NCI-H1048 (cell line): ENCODE measurements at regions not wholly inside any gene's neighbourhood (a gene's known extent, or its start where the extent isn't known, plus 50 kb on each side); places are given as distances from the start of the nearest gene placed in this dataset.

Source experiments
- DNase-seq: peaks from one replicate; lab custom pipeline; 2025; lab: John Stamatoyannopoulos, UW

DNA sequence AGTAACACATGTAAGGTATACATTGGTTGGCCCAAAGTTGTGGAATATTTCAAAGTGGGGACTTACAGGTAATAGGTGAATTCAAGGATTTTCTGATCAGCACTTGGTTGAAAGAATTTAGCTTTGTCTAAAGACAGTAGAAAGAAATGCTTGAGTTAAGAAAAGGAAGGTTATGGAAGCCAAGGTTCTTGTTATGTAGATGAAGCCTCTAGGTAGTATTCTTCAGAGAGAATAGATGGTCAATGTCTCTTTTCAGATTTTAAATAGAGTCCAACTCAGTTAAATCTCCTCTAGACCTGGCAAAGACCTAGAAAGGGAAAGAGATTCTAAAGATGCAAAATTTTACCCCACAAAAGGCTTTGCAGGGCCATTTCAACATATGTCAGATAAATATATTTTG, 157.4 kb downstream of the ANKRD30B start:
- no peak for DNase-seq

DNA sequence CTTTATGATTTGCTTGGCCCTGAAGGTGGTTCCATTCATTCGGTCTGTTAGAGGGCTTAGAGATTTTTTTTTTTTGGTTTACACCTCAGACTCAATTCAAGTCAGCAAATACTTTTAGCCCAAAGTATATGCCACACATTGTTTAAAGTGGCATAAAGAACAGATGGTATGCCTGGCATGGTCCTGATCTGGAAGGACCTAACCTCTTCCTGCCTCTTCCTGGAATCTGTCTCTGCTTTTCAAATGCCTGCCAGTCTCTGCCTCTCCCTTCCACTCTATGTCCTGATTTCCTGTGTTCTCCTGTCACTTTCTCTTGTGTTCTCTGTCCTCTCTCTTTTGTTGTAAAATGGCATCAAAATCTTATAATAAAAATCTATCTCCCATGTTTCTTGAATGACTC, 158.0 kb downstream of the ANKRD30B start:
- DNase-seq: no peak

DNA sequence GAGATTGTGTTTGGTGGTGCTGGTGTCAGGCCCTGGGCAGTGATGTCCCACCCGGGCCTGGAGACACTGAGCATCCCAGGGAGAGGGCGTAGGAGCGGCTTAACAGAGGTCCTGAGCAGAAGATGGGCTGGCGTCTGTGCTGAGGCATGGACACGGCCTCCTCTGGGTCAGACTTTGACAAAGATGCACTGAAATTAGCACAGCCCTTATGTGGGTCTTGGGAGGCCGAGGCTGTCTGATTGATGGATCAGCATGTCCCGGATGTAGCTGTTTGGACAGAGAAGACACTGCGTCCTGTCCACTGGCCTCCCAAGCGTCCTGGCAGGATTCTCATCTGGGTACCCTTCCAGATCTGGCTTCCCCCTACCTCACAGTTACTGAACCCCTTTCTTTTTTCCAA, 159.4 kb downstream of the ANKRD30B start:
- no peak for DNase-seq

DNA sequence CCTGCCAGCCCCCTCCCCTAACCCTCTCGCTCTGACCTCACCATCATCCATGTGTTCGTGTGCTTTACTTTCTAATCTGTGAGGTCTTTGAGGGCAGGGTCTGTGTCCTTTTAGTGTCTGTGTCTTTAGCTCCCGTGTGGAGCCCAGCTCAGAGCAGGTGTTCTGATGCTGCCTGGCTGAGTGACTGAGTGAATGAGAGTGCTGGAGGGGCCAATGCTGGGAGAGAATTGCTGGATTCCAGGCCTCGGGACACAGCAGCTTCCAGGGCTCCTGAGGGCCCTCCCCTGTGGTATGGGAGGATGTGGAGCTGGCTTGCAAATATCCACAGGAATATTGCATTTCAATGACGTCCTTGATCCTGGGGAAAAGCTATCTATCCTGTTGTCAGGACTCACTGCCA, 160.6 kb downstream of the ANKRD30B start:
- DNase-seq: no peak

DNA sequence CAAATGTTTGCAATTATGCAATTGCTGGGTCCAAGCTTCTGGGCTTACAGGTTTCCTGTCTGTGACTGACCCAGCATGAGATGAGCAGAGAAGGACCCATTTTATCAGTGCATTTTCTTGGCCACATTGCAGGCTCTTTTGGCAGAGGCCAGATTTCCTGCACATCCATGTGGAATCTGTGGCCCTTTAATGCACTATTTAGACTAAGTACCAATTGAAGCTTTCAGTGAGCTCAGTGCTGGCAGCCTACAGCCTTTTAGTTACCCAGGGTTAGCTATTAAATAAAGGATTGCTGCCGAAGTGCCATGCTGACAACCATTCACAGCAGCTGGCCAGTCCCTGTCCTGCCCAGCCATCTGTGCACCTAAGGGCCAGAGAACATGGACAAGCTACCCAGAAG, 165.0 kb downstream of the ANKRD30B start:
- DNase-seq: no peak

DNA sequence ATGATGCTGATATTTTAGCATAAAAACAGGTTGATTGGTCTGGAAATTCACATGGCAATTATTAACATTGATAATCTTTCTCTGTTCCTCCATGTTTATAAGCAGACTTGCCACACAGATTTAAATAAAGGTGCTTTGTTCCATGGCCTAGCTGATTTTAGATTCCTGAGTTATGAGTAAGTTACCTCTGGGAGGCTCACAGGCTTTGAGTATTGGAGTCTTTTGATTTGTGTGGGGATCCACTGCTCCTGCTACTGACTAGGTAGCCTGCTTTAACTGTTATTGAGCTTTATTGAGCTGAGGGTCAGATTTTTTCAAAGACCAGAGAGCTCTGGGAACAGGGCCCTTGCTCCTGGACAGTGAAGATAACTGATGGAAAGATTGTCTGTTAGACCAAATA, 166.1 kb downstream of the ANKRD30B start:
- DNase-seq: no peak

- DNase-seq: no peak
These were observed 166.8 kb downstream of the ANKRD30B start for GRCh38 chr18:14914771-14915170.

DNA sequence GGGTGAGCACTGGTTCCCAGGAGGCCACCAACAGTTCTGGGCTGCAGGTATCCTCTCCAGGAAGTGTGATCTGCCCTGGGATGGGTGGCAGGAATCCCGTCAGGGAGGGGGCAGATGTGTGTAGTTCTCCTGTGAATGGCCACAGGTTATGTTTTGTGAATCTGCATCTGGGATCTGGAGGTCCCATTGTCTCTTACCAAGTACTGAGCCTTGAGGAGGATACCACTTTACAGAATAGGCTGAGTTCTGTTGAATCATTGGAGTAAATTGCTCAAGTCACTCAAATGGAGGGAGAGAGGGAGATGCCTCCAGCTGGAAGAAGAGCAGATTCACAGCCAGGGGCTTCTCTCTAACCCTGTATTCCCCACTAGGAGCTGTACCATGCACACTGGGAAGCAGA, 168.2 kb downstream of the ANKRD30B start:
- no peak for DNase-seq

- no peak for DNase-seq
These were observed 168.9 kb downstream of the ANKRD30B start for GRCh38 chr18:14916851-14917250.

DNA sequence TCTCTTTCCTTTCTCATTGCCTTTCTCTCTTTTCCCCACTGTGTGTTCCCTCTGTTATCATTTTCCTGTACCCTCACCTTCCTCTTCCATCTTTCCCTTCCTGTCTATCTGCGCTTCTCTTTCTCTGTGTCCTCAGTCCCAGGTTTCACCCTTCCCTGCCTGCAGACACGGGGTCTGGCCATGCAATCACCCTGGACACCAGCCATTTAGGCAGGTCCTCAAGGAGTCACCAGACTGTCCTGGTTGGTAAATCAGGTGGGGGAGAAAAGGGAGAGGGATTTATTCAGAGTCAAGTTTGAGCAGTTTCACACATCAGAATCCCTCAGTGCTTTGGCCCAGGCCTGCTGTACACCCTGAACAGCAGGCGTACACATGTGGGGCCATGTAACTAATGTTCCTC, 169.3 kb downstream of the ANKRD30B start:
- no peak for DNase-seq

DNA sequence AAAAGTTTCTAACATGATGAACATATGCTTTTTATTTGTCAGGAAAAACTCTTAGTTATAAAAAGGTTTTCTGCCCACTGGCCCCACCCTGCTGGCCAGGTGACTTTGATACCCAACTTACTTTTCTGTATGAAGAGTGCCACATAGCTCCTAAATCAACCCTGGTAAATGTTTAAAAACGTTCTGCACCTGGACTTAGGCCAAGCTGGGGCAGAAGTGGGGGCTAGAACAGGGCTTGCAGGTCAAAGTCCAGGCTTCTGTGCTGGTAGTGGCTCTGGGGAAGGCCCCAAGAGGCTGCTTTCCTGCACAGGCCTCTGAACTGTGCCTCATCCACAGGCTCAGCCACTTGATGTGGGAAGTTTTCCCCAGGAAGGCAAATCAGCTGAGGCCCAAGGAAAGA, 171.7 kb downstream of the ANKRD30B start:
- DNase-seq: no peak

DNA sequence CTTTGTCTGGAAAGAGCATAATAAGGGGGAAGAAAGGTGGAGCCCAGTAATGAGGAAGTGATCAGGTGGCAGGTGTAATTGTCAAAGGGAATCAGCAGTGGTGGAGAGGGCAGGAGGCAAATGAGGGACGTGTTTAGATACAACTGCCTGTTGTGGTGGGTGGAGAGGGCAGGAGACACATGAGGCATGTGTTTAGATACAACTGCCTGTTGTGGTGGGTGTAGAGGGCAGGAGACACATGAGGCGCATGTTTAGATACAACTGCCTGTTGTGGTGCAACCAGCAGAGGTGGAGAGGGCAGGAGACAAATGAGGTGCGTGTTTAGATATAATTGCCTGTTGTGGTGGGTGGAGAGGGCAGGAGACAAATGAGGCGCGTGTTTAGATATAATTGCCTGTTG, 173.1 kb downstream of the ANKRD30B start:
- no peak for DNase-seq

GRCh38 chr18:14921547-14921946, 173.6 kb downstream of the ANKRD30B start:
- DNase-seq: no peak

DNA sequence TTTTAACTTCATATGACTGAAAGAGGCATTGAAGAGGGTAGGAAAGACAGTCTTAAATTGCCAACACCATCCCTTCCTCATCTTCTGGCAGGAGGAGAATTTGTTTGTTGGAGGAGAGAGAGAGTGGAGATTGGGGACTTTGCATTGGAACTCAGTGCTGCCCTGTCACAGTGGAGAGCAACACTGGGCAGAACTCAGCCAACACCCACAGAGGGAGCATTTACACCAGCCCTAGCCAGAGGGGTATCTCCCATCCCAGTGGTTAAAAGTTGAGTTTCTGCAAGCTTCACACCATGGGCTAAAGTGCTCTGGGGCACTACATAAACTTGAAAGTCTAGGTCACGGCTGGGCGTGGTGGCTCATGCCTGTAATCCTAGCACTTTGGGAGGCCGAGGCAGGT, 174.1 kb downstream of the ANKRD30B start:
- no peak for DNase-seq

DNA sequence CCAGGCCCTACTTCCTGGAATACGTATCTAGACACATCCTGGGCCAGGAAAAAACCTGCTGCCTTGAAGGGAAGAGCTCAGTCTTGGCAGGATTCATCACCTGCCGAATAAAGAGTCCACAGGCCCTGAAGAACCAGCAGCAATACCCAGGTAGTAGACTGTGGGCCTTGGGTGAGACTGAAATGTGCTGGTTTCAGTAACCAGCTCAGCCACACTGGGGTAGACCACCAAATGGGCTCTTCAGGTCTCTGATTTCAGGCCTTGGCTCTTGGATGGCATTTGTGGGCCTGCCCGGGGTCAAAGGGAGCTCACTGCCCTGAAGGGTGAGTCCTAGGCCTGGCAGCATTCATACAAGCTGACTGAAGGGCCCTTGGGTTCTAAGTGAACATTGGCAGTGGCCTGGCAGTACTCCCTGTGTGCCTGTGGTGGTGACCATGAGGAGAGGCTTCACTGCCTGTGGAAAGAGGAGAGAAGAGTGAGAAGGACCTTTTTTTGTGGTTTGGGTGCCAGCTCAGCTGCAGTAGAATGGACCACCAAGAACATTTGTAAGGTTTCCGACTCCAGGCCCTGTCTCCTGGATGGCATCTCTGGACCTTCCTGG, 175.1 kb downstream of the ANKRD30B start:
- DNase-seq: no peak

DNA sequence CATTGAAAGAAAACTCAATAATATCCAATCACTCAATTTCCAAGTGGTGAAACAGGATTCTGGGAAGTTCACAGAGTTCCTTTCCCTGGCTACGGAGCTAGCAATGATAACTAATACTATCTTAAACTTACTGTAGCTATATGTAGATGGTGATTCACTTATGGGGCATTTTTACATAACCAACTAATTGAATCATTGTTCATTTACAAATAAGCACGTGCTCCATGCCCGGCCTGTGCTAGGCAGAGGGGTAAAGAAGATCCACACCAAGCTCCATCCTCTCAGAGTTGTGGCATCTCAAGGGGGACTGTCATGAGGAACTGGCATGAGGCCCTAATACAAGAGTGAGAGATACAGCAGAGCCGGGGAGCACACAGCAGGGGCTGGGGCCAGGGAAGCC, 176.3 kb downstream of the ANKRD30B start:
- DNase-seq: no peak

DNA sequence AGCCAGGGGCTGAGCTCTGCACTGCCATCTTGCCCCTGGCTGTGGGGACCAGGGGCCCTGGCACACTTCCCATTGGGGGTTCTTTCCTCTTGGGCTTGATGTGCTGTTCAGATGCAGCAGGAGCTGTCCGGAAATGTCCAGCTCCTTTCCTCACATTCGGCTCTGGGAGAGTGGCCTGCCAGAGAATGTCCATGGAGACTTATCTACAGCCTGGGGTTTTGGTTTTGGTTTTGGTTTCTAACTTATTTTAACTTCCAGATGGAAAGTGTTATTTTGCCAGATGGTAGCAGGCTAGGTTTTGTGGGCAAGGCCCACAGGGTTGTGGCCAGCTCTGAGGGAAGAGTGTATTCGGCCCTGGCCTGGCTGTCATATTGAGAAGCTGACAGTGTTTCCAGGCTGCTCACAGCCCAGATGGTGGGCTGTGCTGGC, 177.3 kb downstream of the ANKRD30B start:
- no peak for DNase-seq

DNA sequence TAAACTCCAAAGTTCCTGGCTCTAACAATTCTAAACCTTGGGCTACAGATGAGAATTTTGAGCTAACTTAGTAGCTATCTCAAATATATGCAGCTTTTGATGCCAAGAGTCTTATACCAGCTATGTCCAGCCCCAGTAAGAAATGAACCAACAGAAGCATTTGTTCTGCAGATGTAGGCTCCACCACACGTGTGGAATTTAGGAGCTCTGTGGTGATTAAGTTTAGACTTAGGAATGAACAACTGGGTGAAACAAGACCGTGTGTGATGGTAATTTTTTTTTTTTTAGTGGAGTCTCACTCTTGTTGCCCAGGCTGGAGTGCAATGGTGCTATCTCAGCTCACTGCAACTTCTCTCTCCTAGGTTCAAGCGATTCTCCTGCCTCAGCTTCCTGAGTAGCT, 179.7 kb downstream of the ANKRD30B start:
- DNase-seq: no peak

DNA sequence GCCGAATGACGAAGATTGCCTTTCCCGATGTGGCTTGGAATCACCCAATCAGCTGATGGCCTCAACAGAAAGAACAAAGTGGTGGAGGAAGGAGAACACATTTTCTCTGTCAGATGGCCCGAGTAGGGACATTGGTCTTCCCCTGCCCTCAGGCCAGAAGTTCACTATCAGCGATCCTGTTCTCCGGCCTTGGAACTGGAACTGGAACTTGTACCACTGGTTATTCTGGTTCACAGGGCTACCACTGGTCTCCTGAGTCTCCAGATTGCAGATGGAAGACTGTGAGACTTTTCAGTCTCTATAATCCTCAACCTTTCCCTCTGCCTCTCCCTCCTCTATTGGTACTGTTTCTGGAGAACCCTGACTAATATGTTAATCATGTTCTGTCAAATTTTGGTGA, 180.4 kb downstream of the ANKRD30B start:
- DNase-seq: no peak

DNA sequence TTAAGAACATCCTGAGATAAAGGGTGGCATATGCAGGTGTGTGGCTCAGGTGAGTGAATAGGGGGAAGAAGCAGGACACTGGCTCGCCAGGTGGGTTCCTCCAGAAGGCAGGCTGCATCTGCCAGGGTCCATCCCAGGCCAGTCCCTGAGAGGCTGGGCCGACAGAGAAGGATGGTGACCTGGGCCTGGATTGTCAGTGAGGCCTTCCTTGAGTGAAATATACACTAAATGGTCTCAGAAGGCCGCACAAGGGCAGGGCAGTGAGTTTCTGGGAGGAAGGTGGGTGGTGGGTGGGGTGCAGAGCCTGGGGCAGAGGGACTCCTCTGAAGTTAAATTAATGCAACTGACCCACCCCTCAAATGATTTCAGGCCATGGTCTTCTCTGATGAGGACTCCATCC, 182.1 kb downstream of the ANKRD30B start:
- no peak for DNase-seq

GRCh38 chr18:14930576-14930975, 182.6 kb downstream of the ANKRD30B start:
- DNase-seq: no peak

DNA sequence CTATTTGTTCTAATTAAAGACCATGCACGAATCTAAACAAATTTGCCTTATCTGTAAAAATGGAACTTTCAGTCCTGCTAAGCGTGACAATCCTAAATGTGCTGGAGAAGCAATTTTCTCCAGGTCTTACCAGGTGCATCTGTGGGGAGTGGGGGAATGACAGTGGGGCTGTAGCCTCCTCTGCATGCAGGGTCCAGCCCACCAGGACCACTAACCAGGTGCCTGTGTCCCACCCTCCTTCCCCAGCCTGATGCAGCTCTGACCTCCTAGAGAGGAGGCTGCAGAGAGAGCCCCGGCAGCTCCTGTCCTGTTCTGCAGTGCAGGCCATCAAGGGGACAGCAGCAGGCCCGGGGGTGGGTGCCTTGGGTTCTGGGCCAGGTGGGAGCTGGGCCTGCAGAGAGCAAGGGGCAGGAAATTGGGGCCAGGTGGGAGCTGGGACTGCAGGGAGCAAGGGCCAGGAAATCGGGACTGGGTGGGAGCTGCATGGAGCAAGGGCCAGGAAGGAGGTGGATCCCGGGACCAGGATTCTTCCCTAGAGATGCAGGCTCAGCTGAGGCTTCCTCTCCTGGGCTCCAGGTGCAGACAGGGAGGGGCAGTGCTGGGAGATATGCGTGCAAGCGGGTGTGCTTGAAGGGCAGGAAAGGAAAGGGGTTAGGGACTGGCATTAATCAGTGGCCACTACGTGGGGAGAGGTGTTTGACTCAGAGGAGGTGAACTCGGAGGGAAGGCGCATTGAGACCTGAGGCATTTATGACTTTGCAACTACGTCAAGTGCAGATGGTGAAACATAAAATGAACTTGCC, 185.3 kb downstream of the ANKRD30B start:
- DNase-seq: no peak

GRCh38 chr18:14933964-14934363, 186.0 kb downstream of the ANKRD30B start:
- DNase-seq: no peak

- no peak for DNase-seq
These were observed 187.2 kb downstream of the ANKRD30B start for GRCh38 chr18:14935210-14935609.
